ENCODE measurements at regions not wholly inside any gene's neighbourhood (a gene's known extent, or its start where the extent isn't known, plus 50 kb on each side); places are given as distances from the start of the nearest gene placed in this dataset.

GRCh38 chr5:99948850-99949249, 586.3 kb upstream of the FAM174A start:
- TF ChIP-seq ZFP3 (CRISPR knock-in tag; IDR thresholded peaks at IDR 0.05), result no peak
- TF ChIP-seq OSR1 (CRISPR knock-in tag; IDR thresholded peaks at IDR 0.05), result no peak
- no peak for TF ChIP-seq ZNF70 (CRISPR knock-in tag; IDR thresholded peaks at IDR 0.05)

All from SK-N-SH treated with all-trans-retinoic acid at 6 μM for 48 hours (cell line).